Fibroblast of skin of left quadriceps (primary cell): ENCODE measurements at regions not wholly inside any gene's neighbourhood (a gene's known extent, or its start where the extent isn't known, plus 50 kb on each side); places are given as distances from the start of the nearest gene placed in this dataset.
A peak's percentile ranks its signal among the peaks of the same experiment; 100 is the strongest.

ENCODE experiments used
- DNase-seq, 2 experiments: peaks; one replicate each; pipeline ENCODE4 v3.0.0-alpha.2; 2013; ENCODE audit warnings: low read depth in 2 of 2

GRCh38 chr17:72342627-72343527, 222.1 kb downstream of the SOX9 start:
- no peak for DNase-seq

- no peak for DNase-seq
These were observed 223.1 kb downstream of the SOX9 start for GRCh38 chr17:72343911-72344310.

- DNase-seq, result no peak
These were observed 223.8 kb downstream of the SOX9 start for GRCh38 chr17:72344613-72345012.

- DNase-seq, result no peak
These were observed 224.3 kb downstream of the SOX9 start for GRCh38 chr17:72345088-72345487.

GRCh38 chr17:72345536-72345935, 224.7 kb downstream of the SOX9 start:
- DNase-seq, result no peak

GRCh38 chr17:72346306-72346705, 225.5 kb downstream of the SOX9 start:
- no peak for DNase-seq

GRCh38 chr17:72349011-72349410, 228.2 kb downstream of the SOX9 start:
- no peak for DNase-seq

- no peak for DNase-seq
These were observed 228.7 kb downstream of the SOX9 start for GRCh38 chr17:72349491-72349995.

- no peak for DNase-seq
These were observed 229.3 kb downstream of the SOX9 start for GRCh38 chr17:72350073-72350472.

GRCh38 chr17:72351365-72351764, 230.5 kb downstream of the SOX9 start:
- no peak for DNase-seq

- no peak for DNase-seq
These were observed 231.1 kb downstream of the SOX9 start for GRCh38 chr17:72351884-72352346.

- no peak for DNase-seq
These were observed 232.7 kb downstream of the SOX9 start for GRCh38 chr17:72353502-72353901.

- DNase-seq, result no peak
These were observed 233.3 kb downstream of the SOX9 start for GRCh38 chr17:72354071-72354470.

GRCh38 chr17:72357764-72358365, 237.0 kb downstream of the SOX9 start:
- DNase-seq, result no peak

GRCh38 chr17:72358465-72358864, 237.6 kb downstream of the SOX9 start:
- peak; percentile 60 to 62 for DNase-seq

- no peak for DNase-seq
These were observed 238.5 kb downstream of the SOX9 start for GRCh38 chr17:72359274-72359673.

- no peak for DNase-seq
These were observed 239.0 kb downstream of the SOX9 start for GRCh38 chr17:72359811-72360210.

GRCh38 chr17:72360386-72360940, 239.6 kb downstream of the SOX9 start:
- no peak for DNase-seq

GRCh38 chr17:72361892-72362291, 241.1 kb downstream of the SOX9 start:
- DNase-seq, result no peak

GRCh38 chr17:72362376-72363088, 241.7 kb downstream of the SOX9 start:
- DNase-seq, result no peak

GRCh38 chr17:72363089-72363610, 242.3 kb downstream of the SOX9 start:
- no peak for DNase-seq
